Astrocyte (in vitro differentiated cells and primary cell): ENCODE measurements at regions not wholly inside any gene's neighbourhood (a gene's known extent, or its start where the extent isn't known, plus 50 kb on each side); places are given as distances from the start of the nearest gene placed in this dataset.

Experiments
- DNase-seq: peaks from one replicate; pipeline ENCODE4 v3.0.0-alpha.2; 2010; ENCODE audit warnings: low read depth
- FAIRE-seq: peaks from 2 replicates; lab custom pipeline; 2011; peaks lifted over from hg19 to GRCh38; lab: Jason Lieb, UNC
- H2AFZ ChIP-seq: 2 replicates; pipeline ENCODE4 v1.6.0; 2012; ENCODE audit warnings: low read depth, low read length, inconsistent platforms
- H3K27ac ChIP-seq: 2 replicates; pipeline ENCODE4 v1.5.1; 2011; ENCODE audit warnings: low read depth, low read length, inconsistent platforms
- H3K27me3 ChIP-seq: 2 replicates; pipeline ENCODE4 v1.6.0; 2011; ENCODE audit warnings: low read length, inconsistent platforms; ENCODE audit not compliant: insufficient read depth
- H3K36me3 ChIP-seq: 2 replicates; pipeline ENCODE4 v1.5.1; 2011; ENCODE audit warnings: low read length, inconsistent platforms; ENCODE audit not compliant: insufficient read depth
- H3K4me1 ChIP-seq: 2 replicates; pipeline ENCODE4 v1.5.1; 2011; ENCODE audit warnings: low read length, inconsistent platforms; ENCODE audit not compliant: insufficient read depth
- H3K4me2 ChIP-seq: 2 replicates; pipeline ENCODE4 v1.6.0; 2012; ENCODE audit warnings: low read length, inconsistent platforms
- H3K4me3 ChIP-seq: 2 replicates; pipeline ENCODE4 v1.5.1; 2011; ENCODE audit warnings: low read depth, mild to moderate bottlenecking, low read length, inconsistent platforms; ENCODE audit not compliant: insufficient read depth
- H3K79me2 ChIP-seq: 2 replicates; pipeline ENCODE4 v1.6.0; 2012; ENCODE audit warnings: mild to moderate bottlenecking, low read length, inconsistent platforms; ENCODE audit not compliant: insufficient read depth
- H3K9ac ChIP-seq: 2 replicates; pipeline ENCODE4 v1.6.0; 2012; ENCODE audit warnings: mild to moderate bottlenecking, low read length, inconsistent platforms
- H3K9me3 ChIP-seq: 2 replicates; pipeline ENCODE4 v1.5.1; 2012; ENCODE audit warnings: low read depth, mild to moderate bottlenecking, low read length, inconsistent platforms; ENCODE audit not compliant: insufficient read depth
- H4K20me1 ChIP-seq: 2 replicates; pipeline ENCODE4 v1.6.0; 2012; ENCODE audit warnings: low read length, inconsistent platforms; ENCODE audit not compliant: insufficient read depth
- H3K27ac Mint-ChIP-seq: one replicate; pipeline ENCODE4 v1.8.0; 2021; ENCODE audit warnings: mild to moderate bottlenecking, mixed read lengths; ENCODE audit not compliant: unreplicated experiment
- H3K27me3 Mint-ChIP-seq: one replicate; pipeline ENCODE4 v1.8.0; 2021; ENCODE audit warnings: low read depth, mixed read lengths; ENCODE audit not compliant: unreplicated experiment
- H3K36me3 Mint-ChIP-seq: one replicate; pipeline ENCODE4 v1.8.0; 2021; ENCODE audit warnings: low read depth, mixed read lengths; ENCODE audit not compliant: unreplicated experiment
- H3K4me1 Mint-ChIP-seq: one replicate; pipeline ENCODE4 v1.8.0; 2021; ENCODE audit warnings: low read depth, mixed read lengths; ENCODE audit not compliant: unreplicated experiment
- H3K4me3 Mint-ChIP-seq: one replicate; pipeline ENCODE4 v1.8.0; 2021; ENCODE audit warnings: mild to moderate bottlenecking, moderate library complexity, mixed read lengths; ENCODE audit not compliant: unreplicated experiment
- H3K9me3 Mint-ChIP-seq: one replicate; pipeline ENCODE4 v1.8.0; 2021; ENCODE audit warnings: mild to moderate bottlenecking, mixed read lengths; ENCODE audit not compliant: unreplicated experiment
- CTCF ChIP-seq: IDR thresholded peaks from 2 replicates; pipeline ENCODE4 v1.5.1; 2011; ENCODE audit warnings: low read depth, mild to moderate bottlenecking, inconsistent platforms, low read length, moderate library complexity; ENCODE audit not compliant: insufficient read depth
- EZH2 ChIP-seq: IDR thresholded peaks from 2 replicates; pipeline ENCODE4 v1.6.1; 2012; ENCODE audit warnings: mild to moderate bottlenecking, low read length, inconsistent platforms; ENCODE audit not compliant: insufficient read depth

- no peak for FAIRE-seq
- Mint-ChIP-seq H3K27me3 (no peaks in the 10 kb centered on the region), H3K27ac (no peak overlapping the region)
These were observed 264.2 kb upstream of the TFAP2D start for GRCh38 chr6:50449128-50449527.

GRCh38 chr6:50451826-50452400 lies 261.4 kb upstream of the TFAP2D start:
- Histone ChIP-seq H4K20me1 (no peaks in the 10 kb centered on the region), H3K4me1 (no peaks in the 10 kb centered on the region), H3K27me3 (no peaks in the 10 kb centered on the region), H3K4me2 (no peak overlapping the region), H3K79me2 (no peaks in the 10 kb centered on the region), H2AFZ (no peak overlapping the region), H3K9ac (no peak overlapping the region), H3K4me3 (no peak overlapping the region), H3K27ac (no peak overlapping the region), H3K9me3 (peaks cover 2% of the 10 kb centered on the region), H3K36me3 (no peaks in the 10 kb centered on the region)
- Mint-ChIP-seq H3K4me1 (no peaks in the 10 kb centered on the region), H3K27ac (no peak overlapping the region), H3K27me3 (no peaks in the 10 kb centered on the region), H3K4me3 (no peak overlapping the region), H3K9me3 (no peaks in the 10 kb centered on the region), H3K36me3 (no peaks in the 10 kb centered on the region)
- DNase-seq (no peak), FAIRE-seq (no peak)
- TF ChIP-seq CTCF (no peak), EZH2 (no peak)

More at GRCh38 chr6:50449128-50449527, 264.2 kb upstream of the TFAP2D start:
- no peaks in the 10 kb centered on the region for H3K9me3 ChIP-seq
- H3K27ac ChIP-seq, result no peak overlapping the region
- Mint-ChIP-seq H3K9me3 (no peaks in the 10 kb centered on the region), H3K4me3 (no peak overlapping the region), H3K4me1 (no peaks in the 10 kb centered on the region), H3K36me3 (no peaks in the 10 kb centered on the region)
- TF ChIP-seq EZH2, result no peak
- no peak for TF ChIP-seq CTCF
- no peaks in the 10 kb centered on the region for H3K27me3 ChIP-seq
- H3K9ac ChIP-seq, result no peak overlapping the region
- no peak overlapping the region for H2AFZ ChIP-seq
- no peaks in the 10 kb centered on the region for H4K20me1 ChIP-seq
- H3K4me1 ChIP-seq, result no peaks in the 10 kb centered on the region
- no peaks in the 10 kb centered on the region for H3K79me2 ChIP-seq
- no peak for DNase-seq
- H3K4me3 ChIP-seq, result no peak overlapping the region
- no peaks in the 10 kb centered on the region for H3K36me3 ChIP-seq
- no peak overlapping the region for H3K4me2 ChIP-seq

- Mint-ChIP-seq H3K27ac (no peak overlapping the region), H3K27me3 (no peaks in the 10 kb centered on the region), H3K4me1 (no peaks in the 10 kb centered on the region), H3K9me3 (no peaks in the 10 kb centered on the region), H3K4me3 (no peak overlapping the region), H3K36me3 (no peaks in the 10 kb centered on the region)
- Histone ChIP-seq H3K27me3 (no peaks in the 10 kb centered on the region), H3K27ac (no peak overlapping the region), H3K4me1 (no peaks in the 10 kb centered on the region), H3K4me2 (no peak overlapping the region), H3K9me3 (peaks cover 2% of the 10 kb centered on the region), H2AFZ (no peak overlapping the region), H3K36me3 (no peaks in the 10 kb centered on the region), H3K9ac (no peak overlapping the region), H4K20me1 (no peaks in the 10 kb centered on the region), H3K79me2 (no peaks in the 10 kb centered on the region), H3K4me3 (no peak overlapping the region)
- DNase-seq, result no peak
- TF ChIP-seq CTCF (no peak), EZH2 (no peak)
- no peak for FAIRE-seq
These were observed 258.3 kb upstream of the TFAP2D start for GRCh38 chr6:50455029-50455428.
